ENCODE measurements at regions not wholly inside any gene's neighbourhood (a gene's known extent, or its start where the extent isn't known, plus 50 kb on each side); places are given as distances from the start of the nearest gene placed in this dataset.

- TF ChIP-seq CTCF (IDR thresholded peaks at IDR 0.05) (no peak), POLR2A (IDR thresholded peaks at IDR 0.05) (no peak)
Measured at GRCh38 chr16:61309386-61309785, 726.9 kb downstream of the CDH8 start.
